NT2/D1 (cell line): ENCODE measurements at regions not wholly inside any gene's neighbourhood (a gene's known extent, or its start where the extent isn't known, plus 50 kb on each side); places are given as distances from the start of the nearest gene placed in this dataset.

Experiments used
- DNase-seq: peaks from one replicate; pipeline ENCODE4 v3.0.0-alpha.2; 2011; ENCODE audit warnings: low read depth, low spot score
- H3K27me3 ChIP-seq: 2 replicates; pipeline ENCODE4 v1.6.0; 2011; ENCODE audit warnings: mild to moderate bottlenecking; ENCODE audit not compliant: insufficient read length, insufficient read depth
- H3K36me3 ChIP-seq: 2 replicates; pipeline ENCODE4 v1.6.1; 2011; ENCODE audit warnings: mild to moderate bottlenecking, low read length, mixed read lengths; ENCODE audit not compliant: insufficient read depth, insufficient read length
- H3K4me1 ChIP-seq: 2 replicates; pipeline ENCODE4 v1.5.1; 2011; ENCODE audit not compliant: insufficient read depth, insufficient read length
- H3K4me3 ChIP-seq: 2 replicates; pipeline ENCODE4 v1.5.1; 2011; ENCODE audit warnings: low read depth; ENCODE audit not compliant: insufficient read length
- H3K9ac ChIP-seq: 2 replicates; pipeline ENCODE4 v1.6.0; 2011; ENCODE audit warnings: low read depth; ENCODE audit not compliant: insufficient read length
- H3K9me3 ChIP-seq: 2 replicates; pipeline ENCODE4 v1.5.1; 2011; ENCODE audit warnings: mild to moderate bottlenecking, low read length; ENCODE audit not compliant: insufficient read depth
- SUZ12 ChIP-seq: IDR thresholded peaks from 2 replicates; pipeline ENCODE4 v1.6.1; 2011; ENCODE audit not compliant: insufficient read length, insufficient read depth; ENCODE audit errors: extremely low read depth
- YY1 ChIP-seq: IDR thresholded peaks from 2 replicates; pipeline ENCODE4 v1.6.1; 2011; ENCODE audit not compliant: insufficient read length, insufficient read depth
- ZNF274 ChIP-seq: IDR thresholded peaks from 2 replicates; pipeline ENCODE4 v1.6.1; 2011; ENCODE audit warnings: mild to moderate bottlenecking, low read depth, low read length

DNA sequence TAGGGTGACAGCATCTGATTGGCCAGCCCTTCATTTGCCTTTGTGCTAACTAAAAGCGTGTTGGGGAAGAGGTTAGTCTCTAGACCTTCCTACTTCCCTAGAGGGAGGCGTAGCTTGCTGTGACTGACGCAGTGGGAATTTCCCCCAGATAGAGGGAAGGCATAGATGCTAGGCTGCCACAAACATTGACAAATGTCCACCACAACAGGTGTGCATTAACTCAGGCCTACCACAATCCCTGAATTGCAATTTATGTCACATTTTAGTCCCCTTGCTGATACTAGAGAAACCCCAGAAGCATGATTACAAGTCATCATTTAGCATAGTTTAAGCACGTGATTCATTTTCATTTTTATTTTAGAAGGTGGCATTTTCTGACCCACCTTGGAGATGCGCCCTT is 76.3 kb upstream of the WSB1 start:
- Histone ChIP-seq H3K27me3 (no peaks in the 10 kb centered on the region), H3K4me1 (no peaks in the 10 kb centered on the region), H3K9me3 (peaks cover 4% of the 10 kb centered on the region; the same call in 1 of the 2 replicates), H3K4me3 (no peak overlapping the region), H3K36me3 (no peaks in the 10 kb centered on the region), H3K9ac (no peak overlapping the region)
- no peak for DNase-seq
- TF ChIP-seq ZNF274 (no peak), YY1 (no peak), SUZ12 (no peak)

DNA sequence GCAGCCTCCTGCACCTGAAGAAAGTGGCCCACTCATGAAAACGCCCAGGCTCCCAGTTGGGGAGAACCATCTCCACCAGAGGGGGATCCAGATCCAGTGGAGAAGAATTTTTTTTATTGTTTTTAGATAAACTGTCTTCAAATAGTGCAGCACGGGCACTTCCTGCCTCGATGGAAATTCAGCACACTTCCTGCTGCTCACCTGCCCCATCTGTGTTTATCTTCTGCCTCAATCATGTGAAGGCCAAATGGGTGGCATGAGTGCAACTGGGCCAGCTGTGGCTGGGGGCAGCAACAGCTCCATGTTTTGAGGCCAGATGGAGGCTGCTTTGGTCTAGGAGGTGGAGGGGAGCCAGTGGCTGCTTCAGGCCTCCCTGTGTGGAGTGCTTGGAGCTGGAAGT is 75.9 kb upstream of the WSB1 start:
- Histone ChIP-seq H3K9me3 (peaks cover 4% of the 10 kb centered on the region; the same call in 1 of the 2 replicates), H3K4me3 (no peak overlapping the region), H3K9ac (no peak overlapping the region), H3K27me3 (no peaks in the 10 kb centered on the region), H3K4me1 (no peaks in the 10 kb centered on the region), H3K36me3 (no peaks in the 10 kb centered on the region)
- no peak for DNase-seq
- TF ChIP-seq SUZ12 (no peak), ZNF274 (no peak), YY1 (no peak)

DNA sequence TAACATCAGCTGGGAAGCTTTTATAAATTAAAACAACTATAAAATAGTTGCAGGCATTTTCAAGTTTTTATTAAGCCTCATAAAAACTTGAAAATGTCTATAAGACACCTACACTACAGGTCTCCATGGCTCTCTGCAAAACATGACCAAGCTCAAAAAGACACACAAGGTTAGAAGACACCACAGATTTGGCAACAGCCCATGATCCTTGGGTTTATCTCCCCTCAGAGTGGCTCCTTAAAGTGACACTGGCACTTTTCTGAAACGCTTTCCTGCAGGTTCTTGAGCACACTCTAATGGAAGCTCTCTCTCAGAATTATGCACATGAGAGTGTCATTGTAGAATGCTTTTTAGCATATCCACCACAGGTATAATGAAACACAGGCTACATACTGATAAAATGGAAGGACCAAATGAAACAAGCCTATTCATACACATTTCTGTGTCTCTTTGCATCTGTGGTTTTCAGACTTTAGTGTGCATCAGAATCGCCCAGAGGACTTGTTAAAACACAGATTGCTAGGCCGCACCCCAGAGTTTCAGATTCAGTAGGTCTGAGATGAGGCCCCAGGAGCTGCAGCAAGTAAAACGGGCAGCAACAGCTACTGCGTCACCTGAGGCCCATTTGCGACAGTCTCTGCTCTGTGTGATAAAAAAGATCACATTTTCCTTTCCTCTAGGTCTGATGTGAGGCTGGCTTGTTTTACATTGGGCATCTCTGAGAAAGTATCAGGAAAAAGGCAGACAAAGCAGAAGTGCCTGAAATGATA is 75.0 kb upstream of the WSB1 start:
- Histone ChIP-seq H3K36me3 (no peaks in the 10 kb centered on the region), H3K4me1 (no peaks in the 10 kb centered on the region), H3K9me3 (peaks cover 2% of the 10 kb centered on the region; the same call in 1 of the 2 replicates), H3K27me3 (no peaks in the 10 kb centered on the region), H3K4me3 (no peak overlapping the region), H3K9ac (no peak overlapping the region)
- TF ChIP-seq SUZ12 (no peak), YY1 (no peak), ZNF274 (no peak)
- no peak for DNase-seq

- Histone ChIP-seq H3K4me3 (no peak overlapping the region), H3K9me3 (no peaks in the 10 kb centered on the region), H3K27me3 (no peaks in the 10 kb centered on the region), H3K4me1 (no peaks in the 10 kb centered on the region), H3K36me3 (no peaks in the 10 kb centered on the region), H3K9ac (no peak overlapping the region)
- TF ChIP-seq YY1 (no peak), SUZ12 (no peak), ZNF274 (no peak)
- no peak for DNase-seq
Measured at GRCh38 chr17:27222515-27222914, 71.4 kb upstream of the WSB1 start.

GRCh38 chr17:27224526-27225315 is 69.2 kb upstream of the WSB1 start:
- no peaks in the 10 kb centered on the region for H3K27me3 ChIP-seq
- DNase-seq: no peak
- no peak overlapping the region for H3K9ac ChIP-seq
- H3K4me1 ChIP-seq: no peaks in the 10 kb centered on the region
- no peaks in the 10 kb centered on the region for H3K9me3 ChIP-seq
- H3K4me3 ChIP-seq: no peak overlapping the region
- TF ChIP-seq SUZ12 (no peak), ZNF274 (no peak), YY1 (no peak)
- no peaks in the 10 kb centered on the region for H3K36me3 ChIP-seq

DNA sequence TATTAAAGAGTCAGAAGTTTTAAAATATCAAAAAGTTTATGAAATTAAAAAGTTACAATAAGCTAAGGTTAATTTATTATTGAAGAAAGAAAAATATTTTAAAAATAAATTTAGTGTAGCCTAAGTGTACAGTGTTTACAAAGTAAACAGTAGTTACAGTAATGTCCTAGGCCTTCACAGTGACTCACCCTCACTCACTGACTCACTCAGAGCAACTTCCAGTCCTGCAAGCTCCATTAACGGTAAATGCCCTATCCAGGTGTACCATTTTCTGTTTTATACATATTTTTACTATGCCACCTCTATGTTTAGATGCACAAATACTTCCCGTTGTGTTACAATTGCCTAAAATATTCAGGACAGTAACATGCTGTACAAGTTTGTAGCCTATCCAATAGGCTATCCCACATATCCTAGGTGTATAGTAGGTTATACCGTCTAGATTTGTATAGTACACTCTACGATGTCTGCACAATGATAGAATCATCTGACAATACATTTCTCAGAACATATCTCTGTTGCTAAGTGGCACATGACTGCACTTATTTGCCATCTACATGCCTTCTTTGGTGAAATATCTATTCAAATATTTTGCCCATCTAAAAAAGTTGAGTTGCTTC is 67.2 kb upstream of the WSB1 start:
- H3K27me3 ChIP-seq: no peaks in the 10 kb centered on the region
- TF ChIP-seq YY1 (no peak), ZNF274 (no peak), SUZ12 (no peak)
- no peaks in the 10 kb centered on the region for H3K36me3 ChIP-seq
- H3K4me3 ChIP-seq: no peak overlapping the region
- H3K4me1 ChIP-seq: no peaks in the 10 kb centered on the region
- no peak overlapping the region for H3K9ac ChIP-seq
- H3K9me3 ChIP-seq: no peaks in the 10 kb centered on the region
- no peak for DNase-seq

DNA sequence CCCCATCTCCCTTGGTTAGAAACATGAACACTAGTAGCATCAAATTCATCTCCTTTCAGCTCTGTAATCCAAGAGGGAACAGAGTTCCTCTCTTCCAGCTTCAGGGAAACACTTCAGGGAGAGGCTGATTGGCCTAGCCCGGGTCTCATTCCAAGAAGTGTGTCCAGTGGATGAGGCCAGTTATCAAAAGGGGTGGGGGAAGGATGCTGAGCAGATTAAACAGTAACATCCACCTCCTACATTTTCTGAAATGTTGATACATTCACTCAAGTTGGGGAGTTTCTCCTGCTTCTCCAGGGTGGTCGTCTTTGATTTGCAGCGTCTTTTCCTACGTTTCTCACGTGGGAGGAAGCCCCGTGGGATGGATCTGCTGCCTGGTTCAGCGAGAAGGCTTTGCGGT is 62.9 kb upstream of the WSB1 start:
- no peak for TF ChIP-seq YY1
- no peak for TF ChIP-seq ZNF274
- no peak for TF ChIP-seq SUZ12

More for the DNA sequence above, 62.9 kb upstream of the WSB1 start:
- no peak for DNase-seq
- H3K9ac ChIP-seq: no peak overlapping the region
- no peaks in the 10 kb centered on the region for H3K9me3 ChIP-seq
- no peaks in the 10 kb centered on the region for H3K36me3 ChIP-seq
- H3K4me3 ChIP-seq: no peak overlapping the region
- no peaks in the 10 kb centered on the region for H3K27me3 ChIP-seq
- H3K4me1 ChIP-seq: no peaks in the 10 kb centered on the region
